ENCODE measurements at regions not wholly inside any gene's neighbourhood (a gene's known extent, or its start where the extent isn't known, plus 50 kb on each side); places are given as distances from the start of the nearest gene placed in this dataset.
"Not testable (repeated sequence)": the region's sequence is repeated elsewhere in the genome, so short reads cannot be mapped to it uniquely, and the experiment has no call there.

GRCh38 chr6:7021301-7021700, 86.5 kb upstream of the RREB1 start (continued):
- TF ChIP-seq, protein P1, sequence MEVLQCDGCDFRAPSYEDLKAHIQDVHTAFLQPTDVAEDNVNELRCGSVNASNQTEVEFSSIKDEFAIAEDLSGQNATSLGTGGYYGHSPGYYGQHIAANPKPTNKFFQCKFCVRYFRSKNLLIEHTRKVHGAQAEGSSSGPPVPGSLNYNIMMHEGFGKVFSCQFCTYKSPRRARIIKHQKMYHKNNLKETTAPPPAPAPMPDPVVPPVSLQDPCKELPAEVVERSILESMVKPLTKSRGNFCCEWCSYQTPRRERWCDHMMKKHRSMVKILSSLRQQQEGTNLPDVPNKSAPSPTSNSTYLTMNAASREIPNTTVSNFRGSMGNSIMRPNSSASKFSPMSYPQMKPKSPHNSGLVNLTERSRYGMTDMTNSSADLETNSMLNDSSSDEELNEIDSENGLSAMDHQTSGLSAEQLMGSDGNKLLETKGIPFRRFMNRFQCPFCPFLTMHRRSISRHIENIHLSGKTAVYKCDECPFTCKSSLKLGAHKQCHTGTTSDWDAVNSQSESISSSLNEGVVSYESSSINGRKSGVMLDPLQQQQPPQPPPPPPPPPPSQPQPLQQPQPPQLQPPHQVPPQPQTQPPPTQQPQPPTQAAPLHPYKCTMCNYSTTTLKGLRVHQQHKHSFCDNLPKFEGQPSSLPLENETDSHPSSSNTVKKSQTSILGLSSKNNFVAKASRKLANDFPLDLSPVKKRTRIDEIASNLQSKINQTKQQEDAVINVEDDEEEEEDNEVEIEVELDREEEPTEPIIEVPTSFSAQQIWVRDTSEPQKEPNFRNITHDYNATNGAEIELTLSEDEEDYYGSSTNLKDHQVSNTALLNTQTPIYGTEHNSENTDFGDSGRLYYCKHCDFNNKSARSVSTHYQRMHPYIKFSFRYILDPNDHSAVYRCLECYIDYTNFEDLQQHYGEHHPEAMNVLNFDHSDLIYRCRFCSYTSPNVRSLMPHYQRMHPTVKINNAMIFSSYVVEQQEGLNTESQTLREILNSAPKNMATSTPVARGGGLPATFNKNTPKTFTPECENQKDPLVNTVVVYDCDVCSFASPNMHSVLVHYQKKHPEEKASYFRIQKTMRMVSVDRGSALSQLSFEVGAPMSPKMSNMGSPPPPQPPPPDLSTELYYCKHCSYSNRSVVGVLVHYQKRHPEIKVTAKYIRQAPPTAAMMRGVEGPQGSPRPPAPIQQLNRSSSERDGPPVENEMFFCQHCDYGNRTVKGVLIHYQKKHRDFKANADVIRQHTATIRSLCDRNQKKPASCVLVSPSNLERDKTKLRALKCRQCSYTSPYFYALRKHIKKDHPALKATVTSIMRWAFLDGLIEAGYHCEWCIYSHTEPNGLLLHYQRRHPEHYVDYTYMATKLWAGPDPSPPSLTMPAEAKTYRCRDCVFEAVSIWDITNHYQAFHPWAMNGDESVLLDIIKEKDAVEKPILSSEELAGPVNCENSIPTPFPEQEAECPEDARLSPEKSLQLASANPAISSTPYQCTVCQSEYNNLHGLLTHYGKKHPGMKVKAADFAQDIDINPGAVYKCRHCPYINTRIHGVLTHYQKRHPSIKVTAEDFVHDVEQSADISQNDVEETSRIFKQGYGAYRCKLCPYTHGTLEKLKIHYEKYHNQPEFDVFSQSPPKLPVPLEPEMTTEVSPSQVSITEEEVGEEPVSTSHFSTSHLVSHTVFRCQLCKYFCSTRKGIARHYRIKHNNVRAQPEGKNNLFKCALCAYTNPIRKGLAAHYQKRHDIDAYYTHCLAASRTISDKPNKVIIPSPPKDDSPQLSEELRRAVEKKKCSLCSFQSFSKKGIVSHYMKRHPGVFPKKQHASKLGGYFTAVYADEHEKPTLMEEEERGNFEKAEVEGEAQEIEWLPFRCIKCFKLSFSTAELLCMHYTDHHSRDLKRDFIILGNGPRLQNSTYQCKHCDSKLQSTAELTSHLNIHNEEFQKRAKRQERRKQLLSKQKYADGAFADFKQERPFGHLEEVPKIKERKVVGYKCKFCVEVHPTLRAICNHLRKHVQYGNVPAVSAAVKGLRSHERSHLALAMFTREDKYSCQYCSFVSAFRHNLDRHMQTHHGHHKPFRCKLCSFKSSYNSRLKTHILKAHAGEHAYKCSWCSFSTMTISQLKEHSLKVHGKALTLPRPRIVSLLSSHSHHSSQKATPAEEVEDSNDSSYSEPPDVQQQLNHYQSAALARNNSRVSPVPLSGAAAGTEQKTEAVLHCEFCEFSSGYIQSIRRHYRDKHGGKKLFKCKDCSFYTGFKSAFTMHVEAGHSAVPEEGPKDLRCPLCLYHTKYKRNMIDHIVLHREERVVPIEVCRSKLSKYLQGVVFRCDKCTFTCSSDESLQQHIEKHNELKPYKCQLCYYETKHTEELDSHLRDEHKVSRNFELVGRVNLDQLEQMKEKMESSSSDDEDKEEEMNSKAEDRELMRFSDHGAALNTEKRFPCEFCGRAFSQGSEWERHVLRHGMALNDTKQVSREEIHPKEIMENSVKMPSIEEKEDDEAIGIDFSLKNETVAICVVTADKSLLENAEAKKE (CRISPR knock-in tag; IDR thresholded peaks at IDR 0.05), result no peak
- TF ChIP-seq POLR2AphosphoS5 (IDR thresholded peaks at IDR 0.05; ENCODE audit: low read depth) (no peak), ZNF331 (CRISPR knock-in tag; IDR thresholded peaks at IDR 0.05; ENCODE audit: low read depth) (no peak), ZNF114 (CRISPR knock-in tag; IDR thresholded peaks at IDR 0.05) (no peak), JUNB (IDR thresholded peaks at IDR 0.05; ENCODE audit: unreplicated experiment) (no peak), NANOG (IDR thresholded peaks at IDR 0.05; ENCODE audit: borderline replicate concordance) (no peak)

- H3F3A ChIP-seq (replicated peaks; ENCODE audit: low read depth), result no peaks in the 10 kb centered on the region
- DNase-seq (ENCODE audit: low spot score) (no peak), ATAC-seq (no peak)
- H4K20me1 ChIP-seq (replicated peaks; ENCODE audit: insufficient read depth), result no peaks in the 10 kb centered on the region
- H3K27me3 ChIP-seq (ENCODE audit: insufficient read depth), result no peaks in the 10 kb centered on the region
- no peak overlapping the region for H3K4me3 ChIP-seq
- Mint-ChIP-seq H3K27me3 (ENCODE audit: insufficient read depth, low read depth, poor library complexity) (peaks cover 2% of the 10 kb centered on the region), H3K4me3 (no peak overlapping the region), H3K36me3 (ENCODE audit: low read depth) (peaks cover 14% of the 10 kb centered on the region), H3K4me1 (no peaks in the 10 kb centered on the region; the same call in 2 of the 3 replicates), H3K9me3 (peaks cover 21% of the 10 kb centered on the region), H3K27ac (no peak overlapping the region)
- H3K79me2 ChIP-seq (replicated peaks; ENCODE audit: insufficient read depth), result no peaks in the 10 kb centered on the region
- TF ChIP-seq, protein P2, sequence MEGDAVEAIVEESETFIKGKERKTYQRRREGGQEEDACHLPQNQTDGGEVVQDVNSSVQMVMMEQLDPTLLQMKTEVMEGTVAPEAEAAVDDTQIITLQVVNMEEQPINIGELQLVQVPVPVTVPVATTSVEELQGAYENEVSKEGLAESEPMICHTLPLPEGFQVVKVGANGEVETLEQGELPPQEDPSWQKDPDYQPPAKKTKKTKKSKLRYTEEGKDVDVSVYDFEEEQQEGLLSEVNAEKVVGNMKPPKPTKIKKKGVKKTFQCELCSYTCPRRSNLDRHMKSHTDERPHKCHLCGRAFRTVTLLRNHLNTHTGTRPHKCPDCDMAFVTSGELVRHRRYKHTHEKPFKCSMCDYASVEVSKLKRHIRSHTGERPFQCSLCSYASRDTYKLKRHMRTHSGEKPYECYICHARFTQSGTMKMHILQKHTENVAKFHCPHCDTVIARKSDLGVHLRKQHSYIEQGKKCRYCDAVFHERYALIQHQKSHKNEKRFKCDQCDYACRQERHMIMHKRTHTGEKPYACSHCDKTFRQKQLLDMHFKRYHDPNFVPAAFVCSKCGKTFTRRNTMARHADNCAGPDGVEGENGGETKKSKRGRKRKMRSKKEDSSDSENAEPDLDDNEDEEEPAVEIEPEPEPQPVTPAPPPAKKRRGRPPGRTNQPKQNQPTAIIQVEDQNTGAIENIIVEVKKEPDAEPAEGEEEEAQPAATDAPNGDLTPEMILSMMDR (conservative IDR thresholded peaks at IDR 0.05; ENCODE audit: low read depth in 2 of 2), result no peak
- TF ChIP-seq EZH2 (IDR thresholded peaks at IDR 0.05; ENCODE audit: low read depth, unreplicated experiment) (no peak), STAT1 (IDR thresholded peaks at IDR 0.05; ENCODE audit: unreplicated experiment) (no peak), ZNF114 (CRISPR knock-in tag; IDR thresholded peaks at IDR 0.05) (no peak)
- no peak overlapping the region for H2AFZ ChIP-seq
- no peak overlapping the region for H3K4me2 ChIP-seq
- no peaks in the 10 kb centered on the region; the same call in 1 of the 2 replicates for H3K36me3 ChIP-seq (ENCODE audit: insufficient read depth)
- H3K9me2 ChIP-seq (ENCODE audit: insufficient read depth), result no peaks in the 10 kb centered on the region
- no peak overlapping the region for H3K27ac ChIP-seq (ENCODE audit: low read depth)
- no peaks in the 10 kb centered on the region for H3K4me1 ChIP-seq (ENCODE audit: insufficient read depth)
Measured at GRCh38 chr6:7025861-7026260, 81.9 kb upstream of the RREB1 start.

DNA sequence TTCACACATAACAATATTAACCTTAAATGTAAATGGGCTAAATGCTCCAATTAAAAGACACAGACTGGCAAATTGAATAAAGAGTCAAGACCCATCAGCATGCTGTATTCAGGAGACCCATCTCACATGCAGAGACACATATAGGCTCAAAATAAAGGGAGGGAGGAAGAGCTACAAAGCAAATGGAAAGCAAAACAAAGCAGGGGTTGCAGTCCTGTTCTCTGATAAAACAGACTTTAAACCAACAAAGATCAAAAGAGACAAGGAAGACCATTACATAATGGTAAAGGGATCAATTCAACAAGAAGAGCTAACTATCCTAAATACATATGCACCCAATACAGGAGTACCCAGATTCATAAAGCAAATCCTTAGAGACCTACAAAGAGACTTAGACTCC, 78.8 kb upstream of the RREB1 start:
- not testable (repeated sequence) for H3K4me2 ChIP-seq; H3K9me2 ChIP-seq (ENCODE audit: insufficient read depth); H3K4me1 ChIP-seq (ENCODE audit: insufficient read depth); H3K4me1 Mint-ChIP-seq; H3K4me3 Mint-ChIP-seq; H3K27me3 ChIP-seq (ENCODE audit: insufficient read depth); ATAC-seq; H3K27ac Mint-ChIP-seq; H2AFZ ChIP-seq; H4K20me1 ChIP-seq (replicated peaks; ENCODE audit: insufficient read depth); H3K79me2 ChIP-seq (replicated peaks; ENCODE audit: insufficient read depth); DNase-seq (ENCODE audit: low spot score); H3K36me3 ChIP-seq (ENCODE audit: insufficient read depth); H3K27ac ChIP-seq (ENCODE audit: low read depth); H3F3A ChIP-seq (replicated peaks; ENCODE audit: low read depth); H3K4me3 ChIP-seq; H3K27me3 Mint-ChIP-seq (ENCODE audit: insufficient read depth, low read depth, poor library complexity)
- H3K9me3 Mint-ChIP-seq, result peaks cover 21% of the 10 kb centered on the region
- H3K36me3 Mint-ChIP-seq (ENCODE audit: low read depth), result peaks cover 14% of the 10 kb centered on the region

DNA sequence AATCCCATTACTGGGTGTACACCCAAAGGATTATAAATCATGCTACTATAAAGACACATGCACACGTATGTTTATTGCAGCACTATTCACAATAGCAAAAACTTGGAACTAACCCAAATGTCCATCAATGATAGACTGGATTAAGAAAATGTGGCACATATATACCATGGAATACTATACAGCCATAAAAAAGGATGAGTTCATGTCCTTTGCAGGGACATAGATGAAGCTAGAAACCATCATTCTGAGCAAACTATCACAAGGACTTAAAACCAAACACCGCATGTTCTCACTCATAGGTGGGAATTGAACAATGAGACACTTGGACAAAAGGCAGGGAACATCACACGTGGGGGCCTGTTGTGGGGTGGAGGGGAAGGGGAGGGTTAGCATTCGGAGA, 76.8 kb upstream of the RREB1 start:
- not testable (repeated sequence) for DNase-seq (ENCODE audit: low spot score)
- H3K9me3 Mint-ChIP-seq, result peaks cover 16% of the 10 kb centered on the region

More for the DNA sequence above, 76.8 kb upstream of the RREB1 start:
- not testable (repeated sequence) for H3K36me3 Mint-ChIP-seq (ENCODE audit: low read depth); H3K27me3 ChIP-seq (ENCODE audit: insufficient read depth); H3K9me2 ChIP-seq (ENCODE audit: insufficient read depth); H3K27ac ChIP-seq (ENCODE audit: low read depth); H3K27me3 Mint-ChIP-seq (ENCODE audit: insufficient read depth, low read depth, poor library complexity); H3K4me2 ChIP-seq; ATAC-seq; H3K4me1 ChIP-seq (ENCODE audit: insufficient read depth); H2AFZ ChIP-seq; H3K4me3 ChIP-seq; H3K27ac Mint-ChIP-seq; H3F3A ChIP-seq (replicated peaks; ENCODE audit: low read depth); H3K36me3 ChIP-seq (ENCODE audit: insufficient read depth); H3K4me3 Mint-ChIP-seq; H3K79me2 ChIP-seq (replicated peaks; ENCODE audit: insufficient read depth); H3K4me1 Mint-ChIP-seq; H4K20me1 ChIP-seq (replicated peaks; ENCODE audit: insufficient read depth)
